HUES48 (cell line): ENCODE measurements at regions not wholly inside any gene's neighbourhood (a gene's known extent, or its start where the extent isn't known, plus 50 kb on each side); places are given as distances from the start of the nearest gene placed in this dataset.

ENCODE experiments used
- H3K27ac ChIP-seq: one replicate; pipeline ENCODE4 v1.7.0; 2013; ENCODE audit warnings: low read depth, low read length, inconsistent platforms
- H3K27me3 ChIP-seq: 2 replicates; pipeline ENCODE4 v1.6.1; 2013; ENCODE audit warnings: mild to moderate bottlenecking, low read length; ENCODE audit not compliant: control insufficient read depth, insufficient read depth
- H3K36me3 ChIP-seq: 2 replicates; pipeline ENCODE4 v1.6.1; 2013; ENCODE audit warnings: low read length; ENCODE audit not compliant: control insufficient read depth, insufficient read depth
- H3K4me1 ChIP-seq: 2 replicates; pipeline ENCODE4 v1.6.1; 2013; ENCODE audit warnings: mild to moderate bottlenecking, low read length; ENCODE audit not compliant: control insufficient read depth, insufficient read depth
- H3K4me3 ChIP-seq: 2 replicates; pipeline ENCODE4 v1.5.1; 2013; ENCODE audit warnings: mild to moderate bottlenecking, low read depth, low read length
- H3K9ac ChIP-seq: 2 replicates; pipeline ENCODE4 v1.6.1; 2013; ENCODE audit warnings: mild to moderate bottlenecking, low read depth, low read length, moderate library complexity
- H3K9me3 ChIP-seq: 2 replicates; pipeline ENCODE4 v1.6.1; 2013; ENCODE audit warnings: low read length; ENCODE audit not compliant: control insufficient read depth, insufficient read depth

DNA sequence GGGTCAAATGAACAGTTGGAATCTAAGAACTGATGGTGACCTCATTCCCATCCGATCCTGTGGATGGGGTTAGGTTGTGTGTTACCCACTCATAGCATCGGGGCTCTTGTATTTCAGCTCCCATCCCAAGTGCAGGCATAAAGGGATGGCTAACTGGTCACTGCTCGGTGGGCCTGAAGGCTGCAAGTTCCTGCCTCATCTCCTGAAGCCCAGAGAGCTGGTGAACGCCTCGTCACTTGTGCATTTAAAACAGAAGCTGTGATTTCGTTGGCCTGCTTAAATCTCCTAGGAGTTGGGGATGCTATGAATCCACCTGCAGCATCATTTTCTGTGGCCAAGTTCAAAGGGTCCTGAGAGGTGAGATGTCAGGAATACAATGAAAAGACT is 477.0 kb downstream of the TBC1D22A start:
- no peak overlapping the region for H3K27ac ChIP-seq
- H3K4me3 ChIP-seq, result no peak overlapping the region
- H3K4me1 ChIP-seq, result no peaks in the 10 kb centered on the region
- H3K27me3 ChIP-seq, result no peaks in the 10 kb centered on the region
- no peaks in the 10 kb centered on the region for H3K36me3 ChIP-seq
- peaks cover 95% of the 10 kb centered on the region for H3K9me3 ChIP-seq
- H3K9ac ChIP-seq, result no peak overlapping the region

DNA sequence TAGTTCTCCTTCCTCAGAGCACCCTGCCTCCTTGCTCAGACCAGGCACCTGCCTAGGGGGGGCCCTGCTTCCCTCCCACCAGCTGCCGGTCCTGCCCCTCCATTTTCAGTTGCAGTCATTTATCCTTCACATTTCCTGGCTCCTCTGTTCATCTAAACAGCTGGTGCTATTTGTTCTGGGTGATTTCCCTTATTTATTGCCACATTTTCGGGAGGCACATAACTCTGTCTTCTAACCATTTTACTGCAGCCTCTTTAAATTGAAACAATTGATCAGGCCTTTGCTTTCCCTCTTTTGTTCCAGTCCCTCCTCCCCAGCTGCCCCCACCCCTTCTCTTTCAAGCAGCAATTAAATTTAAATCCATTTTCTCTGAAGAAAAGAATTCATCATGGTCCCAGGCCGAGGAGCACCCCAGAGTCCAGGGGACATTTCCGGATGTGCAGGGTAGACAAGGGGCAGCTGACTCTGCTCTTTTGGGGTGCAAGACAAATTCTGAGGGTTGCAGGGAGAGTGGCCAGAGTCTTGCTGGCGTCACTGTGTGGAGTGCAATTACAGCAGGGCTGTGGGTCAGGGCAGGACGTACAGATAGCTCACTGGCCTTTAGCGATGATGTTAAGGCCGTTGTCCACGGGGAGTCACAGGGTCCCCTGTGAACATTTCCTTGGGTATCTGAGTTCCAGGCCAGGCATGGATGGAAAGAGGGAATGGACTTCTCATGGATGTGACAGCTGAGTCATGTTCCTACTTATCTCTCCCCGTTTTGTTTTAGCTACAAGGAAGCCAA is 476.4 kb downstream of the TBC1D22A start:
- Histone ChIP-seq H3K9ac (no peak overlapping the region), H3K4me1 (no peaks in the 10 kb centered on the region), H3K27me3 (no peaks in the 10 kb centered on the region), H3K4me3 (no peak overlapping the region), H3K27ac (no peak overlapping the region), H3K9me3 (peaks cover 95% of the 10 kb centered on the region), H3K36me3 (no peaks in the 10 kb centered on the region)

DNA sequence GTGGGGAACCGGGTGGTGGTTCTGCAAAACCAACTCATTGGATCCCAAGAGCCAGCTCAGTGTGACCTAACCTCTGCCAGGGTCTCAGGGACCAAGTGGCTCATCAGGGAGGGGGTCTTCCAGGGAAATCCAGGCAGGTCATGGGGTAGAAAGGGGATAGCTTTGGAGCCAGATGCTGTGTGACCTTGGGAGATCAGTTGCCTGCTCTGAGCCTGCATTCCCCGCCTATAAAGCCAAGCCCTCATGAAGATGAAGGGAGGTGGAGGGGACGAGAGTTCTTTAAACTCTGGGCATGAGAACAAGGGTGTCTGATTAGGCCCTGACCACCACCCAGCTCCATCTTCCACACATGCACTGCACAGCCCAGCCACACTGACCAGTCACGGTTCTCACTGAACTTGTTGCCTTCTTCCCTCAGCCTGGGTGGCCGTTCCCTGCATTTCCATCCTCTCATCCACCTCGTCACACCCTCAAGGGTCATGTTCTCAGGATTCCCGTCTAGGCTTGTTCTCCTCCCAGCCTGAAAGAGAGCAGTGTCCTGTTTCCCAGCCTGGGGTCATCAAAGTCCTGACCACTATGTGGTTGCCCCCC is 475.5 kb downstream of the TBC1D22A start:
- H3K4me1 ChIP-seq, result no peaks in the 10 kb centered on the region
- H3K27me3 ChIP-seq, result no peaks in the 10 kb centered on the region
- H3K9me3 ChIP-seq, result peaks cover 97% of the 10 kb centered on the region

DNA sequence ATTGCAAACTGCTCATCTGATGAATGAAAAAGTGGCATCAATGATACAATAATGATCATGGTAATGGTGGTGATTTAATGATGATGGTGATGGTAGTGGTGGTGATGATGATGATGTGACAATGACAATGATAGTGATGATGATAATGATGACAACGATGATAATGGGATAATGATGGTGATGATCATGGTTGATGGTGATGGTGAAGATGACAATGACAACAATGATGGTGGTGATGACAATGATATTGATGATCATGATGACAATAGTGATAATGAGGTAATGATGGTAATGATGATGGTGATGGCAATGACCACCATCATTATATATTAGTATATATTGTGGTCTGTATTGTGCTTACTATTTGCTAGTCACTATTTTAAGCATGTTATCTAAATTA is 474.3 kb downstream of the TBC1D22A start:
- Histone ChIP-seq H3K4me3 (no peak overlapping the region), H3K27me3 (no peaks in the 10 kb centered on the region), H3K36me3 (no peaks in the 10 kb centered on the region), H3K9ac (no peak overlapping the region), H3K9me3 (peaks cover 97% of the 10 kb centered on the region), H3K27ac (no peak overlapping the region), H3K4me1 (no peaks in the 10 kb centered on the region)

More for the DNA sequence above, 475.5 kb downstream of the TBC1D22A start:
- H3K4me3 ChIP-seq, result no peak overlapping the region
- no peak overlapping the region for H3K9ac ChIP-seq
- no peak overlapping the region for H3K27ac ChIP-seq
- H3K36me3 ChIP-seq, result no peaks in the 10 kb centered on the region

DNA sequence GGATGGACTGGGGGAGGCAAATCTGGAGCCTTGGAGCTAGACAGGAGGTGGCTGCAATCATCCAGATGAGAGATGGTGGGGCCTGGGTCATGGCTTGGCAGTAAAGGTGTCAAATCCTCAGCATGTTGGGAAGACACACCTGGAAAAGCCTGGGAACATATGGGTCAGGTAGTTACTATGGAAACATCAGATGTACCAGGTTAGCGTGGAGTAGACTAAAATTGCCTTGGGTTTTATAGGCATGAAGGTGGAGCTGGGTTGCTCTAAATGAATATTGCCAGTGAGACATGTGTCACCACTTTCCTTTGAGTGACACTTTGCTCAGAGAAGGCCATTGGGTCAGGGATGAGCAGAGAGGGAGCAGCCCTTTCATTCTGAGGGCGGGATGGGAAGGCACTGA is 473.7 kb downstream of the TBC1D22A start:
- no peak overlapping the region for H3K9ac ChIP-seq
- H3K36me3 ChIP-seq, result no peaks in the 10 kb centered on the region
- no peaks in the 10 kb centered on the region for H3K27me3 ChIP-seq
- H3K4me3 ChIP-seq, result no peak overlapping the region
- H3K4me1 ChIP-seq, result no peaks in the 10 kb centered on the region
- H3K9me3 ChIP-seq, result peaks cover 97% of the 10 kb centered on the region
- H3K27ac ChIP-seq, result no peak overlapping the region

DNA sequence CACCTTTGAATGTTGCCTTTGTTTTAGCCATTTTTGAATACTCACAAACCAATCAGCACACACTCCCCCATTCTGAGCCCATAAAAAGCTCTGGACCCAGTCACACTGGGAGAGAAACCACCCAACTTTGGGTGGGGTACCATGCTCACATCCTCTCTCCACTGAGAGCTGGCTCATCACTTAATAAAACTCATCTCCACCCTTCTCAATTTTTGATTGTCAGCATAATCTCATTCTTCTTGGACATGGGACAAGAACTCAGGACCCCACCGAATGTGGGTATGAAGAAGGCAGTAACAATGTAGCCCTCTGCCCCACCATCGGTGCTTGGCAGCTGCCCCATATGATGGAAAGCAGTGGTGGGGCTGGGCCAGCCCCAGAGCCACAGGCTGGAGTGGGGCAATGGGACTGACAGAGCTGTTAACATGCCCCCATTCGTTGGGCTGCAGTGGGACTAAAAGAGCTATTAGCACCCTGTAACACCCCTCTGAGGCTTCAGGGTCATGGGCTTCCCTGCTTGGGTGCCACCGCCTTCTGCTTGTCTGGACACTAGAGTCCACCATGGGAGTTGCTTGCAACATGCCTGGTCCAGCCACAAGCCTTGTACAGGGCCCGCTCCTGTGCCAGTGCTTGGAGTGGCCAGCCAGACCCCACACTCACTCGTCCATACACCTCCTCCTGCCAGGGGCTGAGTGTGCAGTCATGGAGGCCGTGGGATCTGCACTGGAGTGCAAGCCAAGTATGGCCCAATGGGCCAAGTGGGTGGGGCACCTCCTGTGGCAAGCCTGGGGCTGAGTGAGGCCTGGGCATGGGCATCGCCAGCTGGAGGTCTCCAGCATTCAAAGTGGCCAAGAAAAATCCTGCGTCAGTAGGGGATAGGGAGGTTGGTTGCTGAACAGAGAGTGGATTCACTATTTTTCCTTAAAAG is 471.1 kb downstream of the TBC1D22A start:
- no peak overlapping the region for H3K4me3 ChIP-seq
- no peak overlapping the region for H3K27ac ChIP-seq
- H3K36me3 ChIP-seq, result no peaks in the 10 kb centered on the region
- no peaks in the 10 kb centered on the region for H3K4me1 ChIP-seq
- peaks cover 97% of the 10 kb centered on the region for H3K9me3 ChIP-seq
- H3K27me3 ChIP-seq, result no peaks in the 10 kb centered on the region
- no peak overlapping the region for H3K9ac ChIP-seq

DNA sequence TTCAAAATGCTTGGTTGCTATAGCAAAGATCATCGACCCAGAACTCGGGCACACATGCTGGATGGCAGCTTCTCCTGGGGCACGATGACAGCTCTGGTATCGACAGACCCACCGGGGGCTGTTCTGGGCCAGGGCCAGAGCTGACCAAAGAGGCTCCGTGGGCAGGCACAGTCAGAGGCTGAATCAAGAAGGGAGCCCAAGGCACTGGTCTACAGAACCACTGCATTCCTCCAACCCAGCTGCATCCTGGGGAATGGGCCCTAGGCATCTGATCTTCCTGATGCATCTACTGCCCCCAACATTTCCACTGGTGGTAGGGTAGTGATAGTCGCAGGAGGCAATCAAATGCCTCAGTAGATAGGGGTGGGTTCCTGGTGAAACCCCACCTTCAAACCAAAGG is 470.3 kb downstream of the TBC1D22A start:
- H3K9ac ChIP-seq, result no peak overlapping the region
- no peak overlapping the region for H3K4me3 ChIP-seq
- H3K9me3 ChIP-seq, result peaks cover 96% of the 10 kb centered on the region
- H3K27ac ChIP-seq, result no peak overlapping the region
- H3K27me3 ChIP-seq, result no peaks in the 10 kb centered on the region
- H3K36me3 ChIP-seq, result no peaks in the 10 kb centered on the region
- H3K4me1 ChIP-seq, result no peaks in the 10 kb centered on the region

DNA sequence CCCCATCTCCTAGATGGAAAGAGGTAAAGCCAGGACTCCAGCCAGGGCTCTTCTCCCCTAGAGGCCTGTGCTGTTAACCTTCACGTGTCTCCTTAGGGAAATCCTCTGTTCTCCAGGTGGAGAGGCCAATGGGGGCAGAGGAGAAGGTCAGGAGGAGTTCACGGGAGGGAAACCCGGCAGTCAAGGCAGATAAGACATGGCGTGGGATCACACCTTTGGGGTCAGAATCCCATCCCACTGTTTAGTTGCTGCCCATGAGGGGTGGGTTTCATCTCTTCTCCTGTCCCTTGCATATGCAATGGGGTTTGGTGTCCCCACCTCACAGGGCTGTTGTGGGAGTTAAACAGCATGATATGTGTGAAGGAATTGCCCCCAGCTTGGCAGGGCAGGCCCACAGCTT is 469.7 kb downstream of the TBC1D22A start:
- no peaks in the 10 kb centered on the region for H3K36me3 ChIP-seq
- H3K27ac ChIP-seq, result no peak overlapping the region
- no peaks in the 10 kb centered on the region for H3K27me3 ChIP-seq
- H3K4me3 ChIP-seq, result no peak overlapping the region; the same call in 1 of the 2 replicates
- H3K4me1 ChIP-seq, result no peaks in the 10 kb centered on the region
- peaks cover 96% of the 10 kb centered on the region for H3K9me3 ChIP-seq
- no peak overlapping the region for H3K9ac ChIP-seq

DNA sequence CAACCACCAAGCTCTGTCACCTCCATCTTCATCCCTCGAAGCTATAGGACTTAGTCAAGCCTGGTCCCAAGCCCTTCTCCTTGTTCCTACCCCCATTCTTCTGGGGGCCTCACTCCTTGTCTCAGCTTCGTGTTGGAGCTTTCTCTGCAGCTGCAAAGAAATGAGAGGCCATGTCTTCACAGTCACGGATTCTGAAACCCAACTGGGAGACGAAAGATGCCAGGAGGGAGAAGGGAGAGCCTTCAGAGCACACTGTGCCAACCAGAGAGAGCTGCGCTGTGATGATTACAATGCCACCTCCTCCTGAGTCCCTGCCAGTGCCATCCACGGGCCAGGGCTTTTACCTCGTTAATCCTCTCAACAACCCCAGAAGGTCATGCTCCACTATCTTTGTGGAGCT is 469.3 kb downstream of the TBC1D22A start:
- H3K27ac ChIP-seq, result no peak overlapping the region
- no peak overlapping the region for H3K9ac ChIP-seq
- no peaks in the 10 kb centered on the region for H3K27me3 ChIP-seq
- H3K4me1 ChIP-seq, result no peaks in the 10 kb centered on the region
- no peaks in the 10 kb centered on the region for H3K36me3 ChIP-seq
- peaks cover 96% of the 10 kb centered on the region for H3K9me3 ChIP-seq
- no peak overlapping the region for H3K4me3 ChIP-seq

DNA sequence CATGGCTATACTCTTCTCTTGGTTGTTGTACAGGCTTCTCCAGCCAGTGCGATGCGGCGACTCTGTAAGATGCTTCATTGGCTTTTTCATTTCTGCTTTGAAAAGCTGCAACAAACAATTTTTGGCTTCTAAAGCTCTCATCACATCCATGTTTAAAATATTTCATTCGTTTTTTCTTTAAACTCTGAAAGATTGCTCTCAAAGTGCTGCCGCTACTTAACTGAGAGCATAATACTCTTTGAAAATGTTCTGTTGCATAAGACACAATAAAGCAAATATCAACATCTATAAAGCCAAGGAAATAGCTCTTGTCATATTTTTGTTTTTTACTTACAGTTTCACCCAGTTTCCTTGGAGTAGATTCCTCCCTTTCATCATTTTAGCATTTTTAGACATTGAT is 468.3 kb downstream of the TBC1D22A start:
- H3K27me3 ChIP-seq, result no peaks in the 10 kb centered on the region
- no peak overlapping the region for H3K27ac ChIP-seq
- H3K9me3 ChIP-seq, result peaks cover 98% of the 10 kb centered on the region
- no peaks in the 10 kb centered on the region for H3K4me1 ChIP-seq
- H3K36me3 ChIP-seq, result no peaks in the 10 kb centered on the region
- H3K4me3 ChIP-seq, result no peak overlapping the region
- no peak overlapping the region for H3K9ac ChIP-seq

DNA sequence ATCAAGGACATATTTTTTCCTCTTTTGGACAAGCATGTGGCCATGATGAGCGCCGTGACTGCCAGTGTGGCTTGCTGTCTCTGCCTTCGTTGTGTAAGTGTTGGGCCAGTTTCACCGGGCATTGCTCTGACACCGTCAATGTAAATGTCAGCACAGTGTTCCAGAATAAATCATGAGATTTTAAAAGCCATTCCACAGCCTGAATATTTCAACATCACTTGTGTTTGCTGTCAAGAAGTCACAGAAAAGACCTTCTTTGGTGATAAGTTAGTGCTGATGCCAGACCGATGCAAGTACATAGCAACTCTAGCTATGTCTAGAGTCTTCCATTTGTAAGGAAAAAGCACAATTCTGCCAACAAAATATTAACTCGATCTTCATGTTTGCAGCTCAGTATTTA is 467.8 kb downstream of the TBC1D22A start:
- Histone ChIP-seq H3K36me3 (no peaks in the 10 kb centered on the region), H3K4me3 (no peak overlapping the region), H3K27me3 (no peaks in the 10 kb centered on the region), H3K9me3 (peaks cover 99% of the 10 kb centered on the region), H3K27ac (no peak overlapping the region), H3K9ac (no peak overlapping the region), H3K4me1 (no peaks in the 10 kb centered on the region)
